Testis (tissue), 2 donors: ENCODE measurements at regions not wholly inside any gene's neighbourhood (a gene's known extent, or its start where the extent isn't known, plus 50 kb on each side); places are given as distances from the start of the nearest gene placed in this dataset.

Experiments used
- DNase-seq: peaks from one replicate; pipeline ENCODE4 v3.0.0-alpha.2; 2019
- H3K27ac ChIP-seq, 2 donors: fragments of 200-600 bp; sonication (generic); one replicate each; pipeline ENCODE4 v1.5.1; 2019
- H3K27me3 ChIP-seq: fragments of 200-600 bp; sonication (generic); one replicate; pipeline ENCODE4 v1.5.1; 2019
- H3K36me3 ChIP-seq: fragments of 200-600 bp; sonication (generic); one replicate; pipeline ENCODE4 v1.5.1; 2017; ENCODE audit warnings: low read depth; ENCODE audit errors: missing control alignments
- H3K4me1 ChIP-seq: fragments of 200-600 bp; sonication (generic); one replicate; pipeline ENCODE4 v1.5.1; 2019
- H3K4me3 ChIP-seq, 2 donors: fragments of 200-600 bp; sonication (generic); one replicate each; pipeline ENCODE4 v1.5.1; 2017 to 2019
- H3K9me3 ChIP-seq: fragments of 200-600 bp; sonication (generic); one replicate; pipeline ENCODE4 v1.5.1; 2017
- CTCF ChIP-seq, 3 experiments: fragments of 450-650 bp in 2 of 3; fragments of 200-600 bp in 1 of 3; sonication (generic) in 1 of 3; IDR thresholded peaks; one replicate each; pipeline ENCODE4 v1.5.1; 2016 to 2019; ENCODE audit warnings: antibody characterized with exemption in 3 of 3, mild to moderate bottlenecking in 2 of 3, moderate library complexity in 1 of 3
- POLR2A ChIP-seq: fragments of 450-650 bp; IDR thresholded peaks from one replicate; pipeline ENCODE4 v1.6.1; 2017; ENCODE audit warnings: antibody characterized with exemption, mild to moderate bottlenecking, moderate library complexity
- WGBS, 2 donors: methylation state at CpG; one replicate each; pipeline ENCODE4 v1.1.5; 2018; 5-methylcytosine and 5-hydroxymethylcytosine counted together
- intact Hi-C: fragments of 100-400 bp; cut with DNase I; formaldehyde crosslinking; loops from one replicate; pipeline ENCODE4 v1.15.1; 2023; ENCODE audit warnings: low total_unique reads

- Histone ChIP-seq H3K36me3 (no peaks in the 10 kb centered on the region), H3K9me3 (no peaks in the 10 kb centered on the region), H3K4me3 (no peak overlapping the region), H3K4me1 (no peaks in the 10 kb centered on the region), H3K27ac (no peak overlapping the region), H3K27me3 (no peaks in the 10 kb centered on the region)
- intact Hi-C loops = no loop called here
- WGBS, 2 donors = 82 to 85% methylated on average over 5 of the region's 5 CpGs
- TF ChIP-seq POLR2A = no peak
- no peak for TF ChIP-seq CTCF (IDR thresholded peaks at IDR 0.05)
- no peak for DNase-seq
These were observed 121.8 kb downstream of the DSC3 start for GRCh38 chr18:30920757-30921156.

- 78 to 87% methylated on average over 3 of the region's 3 CpGs for WGBS, 2 donors
- no peaks in the 10 kb centered on the region for H3K36me3 ChIP-seq
- intact Hi-C loops = no loop called here
- no peak for DNase-seq
- no peaks in the 10 kb centered on the region for H3K4me1 ChIP-seq
- no peak overlapping the region for H3K4me3 ChIP-seq
- no peak overlapping the region for H3K27ac ChIP-seq
- no peaks in the 10 kb centered on the region for H3K27me3 ChIP-seq
- TF ChIP-seq CTCF (IDR thresholded peaks at IDR 0.05) (no peak), POLR2A (no peak)
- no peaks in the 10 kb centered on the region for H3K9me3 ChIP-seq
These were observed 122.2 kb downstream of the DSC3 start for GRCh38 chr18:30920351-30920750.

- no peaks in the 10 kb centered on the region for H3K27me3 ChIP-seq
- no peak overlapping the region for H3K27ac ChIP-seq
- H3K4me3 ChIP-seq = no peak overlapping the region
- TF ChIP-seq CTCF (IDR thresholded peaks at IDR 0.05) = no peak
- no peak for TF ChIP-seq POLR2A
- DNase-seq = no peak
- no peaks in the 10 kb centered on the region for H3K4me1 ChIP-seq
- intact Hi-C loops = no loop called here
- no peaks in the 10 kb centered on the region for H3K36me3 ChIP-seq
- WGBS, 2 donors = 73 to 74% methylated on average over 4 of the region's 4 CpGs
- no peaks in the 10 kb centered on the region for H3K9me3 ChIP-seq
These were observed 124.9 kb downstream of the DSC3 start for GRCh38 chr18:30917651-30918050.

DNA sequence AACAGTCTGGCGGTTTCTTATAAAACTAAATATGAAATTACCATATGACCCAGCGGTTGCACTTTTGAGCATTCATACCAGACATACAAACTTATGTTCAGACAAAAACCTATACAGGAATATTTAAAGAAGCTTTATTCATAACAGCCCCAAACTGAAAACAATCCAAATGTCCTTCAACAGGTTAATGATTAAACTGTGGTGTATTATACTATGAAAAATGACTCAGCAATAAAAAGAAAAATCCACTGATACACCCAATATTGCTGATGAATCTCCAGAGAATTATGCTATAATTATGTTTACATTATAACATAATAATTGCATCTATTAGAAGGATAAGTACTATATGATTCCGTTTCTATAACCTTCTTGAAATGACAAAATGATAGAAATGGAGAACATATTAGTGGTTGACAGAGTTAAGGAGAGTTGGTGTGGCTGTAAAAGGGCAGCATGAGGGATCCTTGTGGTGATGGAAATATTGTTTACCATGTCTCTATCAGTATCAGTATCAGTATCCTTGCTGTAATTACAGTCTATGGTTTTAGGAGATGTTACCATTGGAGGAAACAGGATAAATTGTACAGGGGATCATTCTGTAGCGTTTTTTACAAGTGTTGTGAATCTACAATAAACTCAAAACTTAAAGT is 127.1 kb downstream of the DSC3 start:
- H3K9me3 ChIP-seq = no peaks in the 10 kb centered on the region
- no peak overlapping the region for H3K27ac ChIP-seq
- no peak overlapping the region for H3K4me3 ChIP-seq
- DNase-seq = no peak
- H3K4me1 ChIP-seq = no peaks in the 10 kb centered on the region
- no peaks in the 10 kb centered on the region for H3K36me3 ChIP-seq
- 62 to 78% methylated on average over 4 of the region's 4 CpGs for WGBS, 2 donors
- TF ChIP-seq CTCF (IDR thresholded peaks at IDR 0.05) = no peak
- no peak for TF ChIP-seq POLR2A
- H3K27me3 ChIP-seq = no peaks in the 10 kb centered on the region
- intact Hi-C loops = no loop called here

DNA sequence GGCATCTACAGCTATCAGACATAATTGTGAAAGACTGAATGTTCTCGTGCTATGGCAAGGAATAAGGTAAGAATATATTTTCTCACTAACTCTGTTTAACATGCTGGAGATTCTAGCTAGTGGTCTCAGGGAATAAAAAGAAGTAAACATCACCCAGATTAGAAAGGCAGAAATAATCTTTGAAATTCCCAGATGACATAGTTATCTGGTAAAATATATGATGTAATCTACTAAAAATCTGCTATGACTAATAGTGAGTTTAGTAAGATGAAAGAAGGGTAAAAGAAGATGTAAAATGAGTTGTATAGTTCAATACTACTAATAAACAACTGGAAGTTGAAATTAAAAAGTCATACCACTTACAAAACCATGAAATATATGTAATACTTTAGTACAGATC is 134.2 kb downstream of the DSC3 start:
- intact Hi-C loops = no loop called here
- 83 to 90% methylated on average over 1 of the region's 1 CpG for WGBS, 2 donors
- no peak for DNase-seq
- no peaks in the 10 kb centered on the region for H3K27me3 ChIP-seq
- H3K9me3 ChIP-seq = no peaks in the 10 kb centered on the region
- H3K36me3 ChIP-seq = no peaks in the 10 kb centered on the region
- H3K4me3 ChIP-seq = no peak overlapping the region
- no peak overlapping the region for H3K27ac ChIP-seq
- no peaks in the 10 kb centered on the region for H3K4me1 ChIP-seq
- TF ChIP-seq CTCF (IDR thresholded peaks at IDR 0.05) (no peak), POLR2A (no peak)
